Endothelial cell (in vitro differentiated cells): ENCODE measurements at regions not wholly inside any gene's neighbourhood (a gene's known extent, or its start where the extent isn't known, plus 50 kb on each side); places are given as distances from the start of the nearest gene placed in this dataset.

Source experiments
- DNase-seq: peaks from one replicate; pipeline ENCODE4 v3.0.0; 2021; ENCODE audit warnings: low spot score
- H3K27ac Mint-ChIP-seq: one replicate; pipeline ENCODE4 v1.8.0; 2021; ENCODE audit warnings: mixed read lengths, inconsistent platforms; ENCODE audit not compliant: unreplicated experiment
- H3K27me3 Mint-ChIP-seq: one replicate; pipeline ENCODE4 v1.8.0; 2021; ENCODE audit warnings: mild to moderate bottlenecking, moderate library complexity, mixed read lengths, inconsistent platforms; ENCODE audit not compliant: unreplicated experiment
- H3K36me3 Mint-ChIP-seq: one replicate; pipeline ENCODE4 v1.8.0; 2021; ENCODE audit warnings: mild to moderate bottlenecking, low read depth, mixed read lengths, inconsistent platforms; ENCODE audit not compliant: unreplicated experiment
- H3K4me1 Mint-ChIP-seq: one replicate; pipeline ENCODE4 v1.8.0; 2021; ENCODE audit warnings: mild to moderate bottlenecking, mixed read lengths, inconsistent platforms; ENCODE audit not compliant: unreplicated experiment
- H3K4me3 Mint-ChIP-seq: one replicate; pipeline ENCODE4 v1.8.0; 2021; ENCODE audit warnings: mild to moderate bottlenecking, mixed read lengths, inconsistent platforms; ENCODE audit not compliant: unreplicated experiment
- H3K9me3 Mint-ChIP-seq: one replicate; pipeline ENCODE4 v1.8.0; 2021; ENCODE audit warnings: mixed read lengths, inconsistent platforms; ENCODE audit not compliant: unreplicated experiment
- TF ChIP-seq, protein P1 (sequence below): fragments of 200-600 bp; sonication (generic); IDR thresholded peaks from one replicate; pipeline ENCODE4 v1.5.0; 2021; ENCODE audit warnings: antibody characterized with exemption; ENCODE audit not compliant: unreplicated experiment

DNA sequence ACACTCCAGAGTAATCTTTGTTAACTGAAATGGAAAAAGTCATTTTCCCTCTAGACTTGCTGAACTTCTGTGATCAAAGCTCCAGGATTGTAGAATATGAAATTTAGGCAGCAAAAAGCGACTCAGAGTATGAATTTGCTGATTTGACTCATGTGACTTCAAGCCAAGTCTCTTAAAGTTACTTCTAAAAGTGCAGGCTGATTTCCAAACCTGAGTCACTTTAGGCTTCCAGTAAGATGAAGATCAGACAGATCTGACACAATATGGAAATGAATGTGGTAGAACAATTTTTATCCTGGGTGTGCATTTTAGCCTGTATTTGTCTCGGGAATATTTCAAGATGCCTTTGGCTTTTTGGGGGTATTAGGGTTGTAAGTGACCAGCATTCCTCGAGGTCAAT lies 151.0 kb upstream of the TMTC4 start:
- no peaks in the 10 kb centered on the region for H3K27me3 Mint-ChIP-seq
- no peak overlapping the region for H3K27ac Mint-ChIP-seq
- no peaks in the 10 kb centered on the region for H3K36me3 Mint-ChIP-seq
- no peaks in the 10 kb centered on the region for H3K4me1 Mint-ChIP-seq
- no peak overlapping the region for H3K4me3 Mint-ChIP-seq
- no peaks in the 10 kb centered on the region for H3K9me3 Mint-ChIP-seq
- TF ChIP-seq, protein P1, sequence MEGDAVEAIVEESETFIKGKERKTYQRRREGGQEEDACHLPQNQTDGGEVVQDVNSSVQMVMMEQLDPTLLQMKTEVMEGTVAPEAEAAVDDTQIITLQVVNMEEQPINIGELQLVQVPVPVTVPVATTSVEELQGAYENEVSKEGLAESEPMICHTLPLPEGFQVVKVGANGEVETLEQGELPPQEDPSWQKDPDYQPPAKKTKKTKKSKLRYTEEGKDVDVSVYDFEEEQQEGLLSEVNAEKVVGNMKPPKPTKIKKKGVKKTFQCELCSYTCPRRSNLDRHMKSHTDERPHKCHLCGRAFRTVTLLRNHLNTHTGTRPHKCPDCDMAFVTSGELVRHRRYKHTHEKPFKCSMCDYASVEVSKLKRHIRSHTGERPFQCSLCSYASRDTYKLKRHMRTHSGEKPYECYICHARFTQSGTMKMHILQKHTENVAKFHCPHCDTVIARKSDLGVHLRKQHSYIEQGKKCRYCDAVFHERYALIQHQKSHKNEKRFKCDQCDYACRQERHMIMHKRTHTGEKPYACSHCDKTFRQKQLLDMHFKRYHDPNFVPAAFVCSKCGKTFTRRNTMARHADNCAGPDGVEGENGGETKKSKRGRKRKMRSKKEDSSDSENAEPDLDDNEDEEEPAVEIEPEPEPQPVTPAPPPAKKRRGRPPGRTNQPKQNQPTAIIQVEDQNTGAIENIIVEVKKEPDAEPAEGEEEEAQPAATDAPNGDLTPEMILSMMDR: no peak
- no peak for DNase-seq

DNA sequence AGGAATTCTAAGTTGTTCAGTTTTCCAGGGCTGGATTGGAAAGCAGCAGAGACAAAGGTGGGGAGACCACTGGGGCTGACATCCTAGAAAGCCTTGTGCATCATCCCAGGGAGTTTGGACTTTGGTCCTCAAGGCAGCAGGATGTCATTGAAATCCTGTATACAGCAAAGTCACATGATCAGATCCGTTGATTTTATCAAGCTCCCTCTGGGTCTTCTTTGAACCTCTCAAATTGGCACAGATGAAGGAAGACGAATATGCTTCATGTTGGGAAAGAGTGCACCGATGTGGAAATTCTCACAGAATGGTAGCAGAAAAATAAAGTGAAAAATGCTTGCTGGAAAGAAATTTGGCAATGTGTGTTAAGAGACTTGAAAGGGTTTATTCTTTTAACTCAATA lies 149.8 kb upstream of the TMTC4 start:
- Mint-ChIP-seq H3K4me1 (no peaks in the 10 kb centered on the region), H3K27ac (no peak overlapping the region)

DNA sequence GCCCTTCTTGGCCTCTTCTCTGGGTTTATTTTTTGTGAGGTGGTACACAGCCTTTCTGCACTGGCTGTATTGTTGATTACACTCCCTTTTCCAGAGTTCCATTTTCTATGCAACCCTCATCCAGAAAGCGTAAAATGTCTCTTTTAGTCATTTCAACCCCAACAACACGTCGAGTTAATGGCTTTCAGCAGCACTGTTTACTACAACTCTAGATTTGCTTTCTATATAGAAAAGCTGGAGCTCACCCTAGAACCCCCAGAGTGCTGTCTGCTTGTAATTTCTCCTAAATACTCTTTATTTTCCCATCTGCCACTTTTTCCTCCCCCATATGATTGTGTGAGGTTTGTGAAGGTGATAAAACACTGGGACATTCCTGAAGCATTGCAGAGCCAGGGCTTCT lies 148.9 kb upstream of the TMTC4 start:
- Mint-ChIP-seq H3K27me3 (no peaks in the 10 kb centered on the region), H3K27ac (no peak overlapping the region), H3K36me3 (no peaks in the 10 kb centered on the region), H3K4me1 (no peaks in the 10 kb centered on the region), H3K4me3 (no peak overlapping the region), H3K9me3 (no peaks in the 10 kb centered on the region)
- DNase-seq: no peak
- TF ChIP-seq, protein P1: no peak

More for the DNA sequence above, 149.8 kb upstream of the TMTC4 start:
- TF ChIP-seq, protein P1: no peak
- no peaks in the 10 kb centered on the region for H3K27me3 Mint-ChIP-seq
- DNase-seq: no peak
- H3K36me3 Mint-ChIP-seq: no peaks in the 10 kb centered on the region
- no peaks in the 10 kb centered on the region for H3K9me3 Mint-ChIP-seq
- no peak overlapping the region for H3K4me3 Mint-ChIP-seq

DNA sequence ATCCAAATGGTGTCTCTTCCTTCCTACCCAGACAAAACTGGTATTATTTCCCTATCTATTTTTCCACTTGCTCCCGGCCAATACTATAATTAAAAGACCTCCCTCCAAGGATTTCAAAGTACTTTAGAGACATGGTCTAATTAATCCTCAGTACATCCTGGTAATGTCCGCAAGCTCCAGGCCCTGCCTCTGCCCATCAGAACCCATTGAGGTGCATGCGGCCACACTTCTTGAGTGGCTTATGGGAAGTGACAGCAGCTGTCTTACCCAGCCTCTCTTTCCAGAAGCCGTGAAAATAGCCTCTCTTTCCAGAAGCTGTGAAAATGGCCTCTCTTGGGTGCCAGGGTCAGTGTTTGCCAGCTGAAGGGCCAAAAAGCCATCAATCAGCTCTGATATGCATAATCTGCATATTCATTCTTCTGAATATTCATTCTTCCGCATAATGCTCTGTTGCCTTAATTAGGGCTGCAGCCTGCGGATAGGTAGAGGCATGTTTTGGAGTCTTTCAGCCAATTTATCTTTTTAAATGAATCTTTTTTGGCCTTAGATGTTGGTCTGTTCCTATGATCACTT lies 148.4 kb upstream of the TMTC4 start:
- Mint-ChIP-seq H3K4me3 (no peak overlapping the region), H3K36me3 (no peaks in the 10 kb centered on the region), H3K27ac (no peak overlapping the region), H3K9me3 (no peaks in the 10 kb centered on the region), H3K27me3 (no peaks in the 10 kb centered on the region), H3K4me1 (no peaks in the 10 kb centered on the region)
- no peak for DNase-seq
- TF ChIP-seq, protein P1: no peak

DNA sequence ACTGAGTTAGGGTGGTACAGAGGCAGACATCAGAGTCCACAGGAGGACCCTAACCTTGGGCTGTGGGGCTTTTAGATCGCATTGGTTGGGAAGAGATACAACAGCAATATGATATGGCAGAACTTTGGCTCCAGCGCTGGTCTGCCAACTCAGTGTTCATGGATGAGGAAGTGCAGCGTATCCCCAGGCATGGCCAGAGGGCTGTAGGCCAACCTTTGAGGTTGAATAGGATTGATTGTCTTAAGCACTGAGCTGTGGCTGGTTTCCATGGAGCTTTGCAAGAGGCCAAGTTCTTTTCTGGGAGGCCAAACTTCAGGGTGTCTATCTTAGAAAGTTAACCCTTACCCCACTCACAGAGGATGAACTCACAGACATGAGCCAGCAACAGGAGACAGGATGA lies 144.1 kb upstream of the TMTC4 start:
- H3K9me3 Mint-ChIP-seq: peaks cover 5% of the 10 kb centered on the region
- TF ChIP-seq, protein P1: no peak
- H3K36me3 Mint-ChIP-seq: peaks cover 7% of the 10 kb centered on the region
- no peak for DNase-seq
- H3K27me3 Mint-ChIP-seq: no peaks in the 10 kb centered on the region
- H3K27ac Mint-ChIP-seq: no peak overlapping the region
- H3K4me3 Mint-ChIP-seq: no peak overlapping the region
- peaks cover 4% of the 10 kb centered on the region for H3K4me1 Mint-ChIP-seq
